Effector memory CD4-positive, alpha-beta T cell (primary cell): ENCODE measurements at regions not wholly inside any gene's neighbourhood (a gene's known extent, or its start where the extent isn't known, plus 50 kb on each side); places are given as distances from the start of the nearest gene placed in this dataset.

Experiments
- DNase-seq, 3 donors: peaks; one replicate each; pipeline ENCODE4 v3.0.0-alpha.2; 2020
- H3K27ac ChIP-seq: 2 replicates; pipeline ENCODE4 v1.7.0; 2013; ENCODE audit warnings: mild to moderate bottlenecking, low read length, moderate library complexity; ENCODE audit not compliant: insufficient read depth, poor library complexity, severe bottlenecking
- H3K27me3 ChIP-seq: replicated peaks from 2 replicates; pipeline ENCODE4 v1.7.0; 2013; ENCODE audit warnings: mild to moderate bottlenecking, low read length; ENCODE audit not compliant: insufficient read depth, control insufficient read depth, poor library complexity, severe bottlenecking
- H3K36me3 ChIP-seq: 2 replicates; pipeline ENCODE4 v1.7.0; 2013; ENCODE audit warnings: mild to moderate bottlenecking, low read length, moderate library complexity; ENCODE audit not compliant: control insufficient read depth, insufficient read depth
- H3K4me1 ChIP-seq: 2 replicates; pipeline ENCODE4 v1.7.0; 2013; ENCODE audit warnings: low read length, mild to moderate bottlenecking; ENCODE audit not compliant: control insufficient read depth, insufficient read depth, poor library complexity, severe bottlenecking
- H3K4me3 ChIP-seq: 2 replicates; pipeline ENCODE4 v1.7.0; 2013; ENCODE audit warnings: low read length, low read depth, mild to moderate bottlenecking; ENCODE audit not compliant: insufficient read depth, poor library complexity, severe bottlenecking
- H3K9me3 ChIP-seq: 2 replicates; pipeline ENCODE4 v1.7.0; 2013; ENCODE audit warnings: mild to moderate bottlenecking, low read length, moderate library complexity; ENCODE audit not compliant: control insufficient read depth

- no peak for DNase-seq
- Histone ChIP-seq H3K27ac (no peak overlapping the region), H3K4me3 (no peak overlapping the region), H3K4me1 (no peaks in the 10 kb centered on the region), H3K36me3 (no peaks in the 10 kb centered on the region), H3K27me3 (no peaks in the 10 kb centered on the region), H3K9me3 (no peaks in the 10 kb centered on the region)
These were observed 476.4 kb downstream of the KDM4C start for GRCh38 chr9:7234144-7234543.

- Histone ChIP-seq H3K27ac (no peak overlapping the region), H3K27me3 (no peaks in the 10 kb centered on the region), H3K36me3 (no peaks in the 10 kb centered on the region), H3K4me1 (no peaks in the 10 kb centered on the region), H3K9me3 (no peaks in the 10 kb centered on the region), H3K4me3 (no peak overlapping the region)
- no peak for DNase-seq
These were observed 471.8 kb downstream of the KDM4C start for GRCh38 chr9:7229571-7229970.

GRCh38 chr9:7228726-7229125 is 471.0 kb downstream of the KDM4C start:
- H3K27ac ChIP-seq, result no peak overlapping the region
- H3K27me3 ChIP-seq, result no peaks in the 10 kb centered on the region
- H3K4me3 ChIP-seq, result no peak overlapping the region
- H3K4me1 ChIP-seq, result no peaks in the 10 kb centered on the region
- no peak for DNase-seq
- H3K9me3 ChIP-seq, result no peaks in the 10 kb centered on the region
- no peaks in the 10 kb centered on the region for H3K36me3 ChIP-seq

- H3K4me1 ChIP-seq, result no peaks in the 10 kb centered on the region
- no peaks in the 10 kb centered on the region for H3K9me3 ChIP-seq
- H3K27ac ChIP-seq, result no peak overlapping the region
- no peaks in the 10 kb centered on the region for H3K36me3 ChIP-seq
- no peak overlapping the region for H3K4me3 ChIP-seq
- H3K27me3 ChIP-seq, result no peaks in the 10 kb centered on the region
- no peak for DNase-seq
These were observed 470.2 kb downstream of the KDM4C start for GRCh38 chr9:7227951-7228350.

GRCh38 chr9:7226007-7226640 is 468.4 kb downstream of the KDM4C start:
- Histone ChIP-seq H3K9me3 (no peaks in the 10 kb centered on the region), H3K27ac (no peak overlapping the region), H3K4me3 (no peak overlapping the region), H3K4me1 (no peaks in the 10 kb centered on the region), H3K36me3 (no peaks in the 10 kb centered on the region), H3K27me3 (no peaks in the 10 kb centered on the region)
- no peak for DNase-seq
